Osteoblast (primary cell): ENCODE measurements at regions not wholly inside any gene's neighbourhood (a gene's known extent, or its start where the extent isn't known, plus 50 kb on each side); places are given as distances from the start of the nearest gene placed in this dataset.

ENCODE experiments used
- DNase-seq: peaks from one replicate; pipeline ENCODE4 v3.0.0; 2011; ENCODE audit warnings: low spot score, mixed read lengths; ENCODE audit not compliant: insufficient read length; ENCODE audit errors: missing footprints
- H2AFZ ChIP-seq: 2 replicates; pipeline ENCODE4 v1.6.0; 2011; ENCODE audit warnings: mild to moderate bottlenecking, low read length
- H3K27ac ChIP-seq: 2 replicates; pipeline ENCODE4 v1.5.1; 2011; ENCODE audit warnings: mild to moderate bottlenecking, low read depth, low read length, moderate library complexity
- H3K27me3 ChIP-seq: 2 replicates; pipeline ENCODE4 v1.6.0; 2012; ENCODE audit warnings: mild to moderate bottlenecking, control low read depth, inconsistent platforms, low read length, moderate library complexity; ENCODE audit not compliant: insufficient read depth
- H3K36me3 ChIP-seq: 2 replicates; pipeline ENCODE4 v1.5.1; 2011; ENCODE audit warnings: mild to moderate bottlenecking, low read length, control low read depth, moderate library complexity; ENCODE audit not compliant: insufficient read depth
- H3K4me1 ChIP-seq: 2 replicates; pipeline ENCODE4 v1.5.1; 2011; ENCODE audit warnings: mild to moderate bottlenecking, low read length, control low read depth, moderate library complexity; ENCODE audit not compliant: insufficient read depth
- H3K4me2 ChIP-seq: 2 replicates; pipeline ENCODE4 v1.6.0; 2011; ENCODE audit warnings: mild to moderate bottlenecking, low read length; ENCODE audit not compliant: insufficient read depth
- H3K4me3 ChIP-seq: fragments of 200-600 bp; sonication (generic); 3 replicates; pipeline ENCODE4 v1.5.1; 2012; ENCODE audit warnings: mild to moderate bottlenecking, low read length, inconsistent platforms; ENCODE audit not compliant: insufficient read depth
- H3K79me2 ChIP-seq: 2 replicates; pipeline ENCODE4 v1.6.0; 2012; ENCODE audit warnings: mild to moderate bottlenecking, low read length, control low read depth, inconsistent platforms; ENCODE audit not compliant: insufficient read depth
- H3K9me3 ChIP-seq: 2 replicates; pipeline ENCODE4 v1.5.1; 2011; ENCODE audit warnings: low read depth, low read length, control low read depth
- H4K20me1 ChIP-seq: 2 replicates; pipeline ENCODE4 v1.6.0; 2012; ENCODE audit warnings: mild to moderate bottlenecking, low read length, control low read depth; ENCODE audit not compliant: insufficient read depth
- TF ChIP-seq, protein P1 (sequence below): IDR thresholded peaks from 2 replicates; pipeline ENCODE4 v1.5.1; 2011; ENCODE audit warnings: mild to moderate bottlenecking, low read depth, low read length, moderate library complexity; ENCODE audit errors: extremely low read depth

DNA sequence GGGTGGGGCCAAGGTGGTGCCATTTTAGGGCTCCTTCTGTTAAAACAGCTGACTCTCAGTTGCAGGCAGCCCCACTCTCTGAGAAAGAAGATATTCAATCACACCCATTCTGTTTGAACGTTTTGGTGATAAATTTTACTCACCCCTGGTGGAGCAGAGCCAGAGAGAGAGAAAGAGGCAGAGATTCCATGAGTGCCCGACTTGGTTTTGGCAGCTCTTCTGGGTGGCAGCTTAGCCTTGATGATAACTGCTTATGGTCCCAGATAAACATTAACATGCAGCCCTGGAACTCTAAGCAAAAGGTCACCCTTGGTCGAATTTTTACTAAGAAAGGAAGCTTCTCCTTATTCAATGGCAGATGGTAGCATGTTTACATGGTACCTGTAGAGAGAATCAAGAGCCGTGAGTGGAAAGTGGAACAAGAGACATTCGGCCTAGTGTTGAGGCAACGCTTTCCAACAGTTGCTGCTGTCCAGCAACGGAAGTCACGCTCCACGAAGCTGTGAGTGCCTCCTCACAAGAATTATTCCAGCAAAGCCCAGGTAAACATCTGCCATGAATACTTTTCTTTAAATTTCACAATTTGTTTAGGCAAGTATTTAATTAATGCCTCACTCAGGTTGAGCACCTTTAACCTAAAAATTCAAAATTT is 530.6 kb upstream of the ROBO2 start:
- no peak overlapping the region for H2AFZ ChIP-seq
- TF ChIP-seq, protein P1, sequence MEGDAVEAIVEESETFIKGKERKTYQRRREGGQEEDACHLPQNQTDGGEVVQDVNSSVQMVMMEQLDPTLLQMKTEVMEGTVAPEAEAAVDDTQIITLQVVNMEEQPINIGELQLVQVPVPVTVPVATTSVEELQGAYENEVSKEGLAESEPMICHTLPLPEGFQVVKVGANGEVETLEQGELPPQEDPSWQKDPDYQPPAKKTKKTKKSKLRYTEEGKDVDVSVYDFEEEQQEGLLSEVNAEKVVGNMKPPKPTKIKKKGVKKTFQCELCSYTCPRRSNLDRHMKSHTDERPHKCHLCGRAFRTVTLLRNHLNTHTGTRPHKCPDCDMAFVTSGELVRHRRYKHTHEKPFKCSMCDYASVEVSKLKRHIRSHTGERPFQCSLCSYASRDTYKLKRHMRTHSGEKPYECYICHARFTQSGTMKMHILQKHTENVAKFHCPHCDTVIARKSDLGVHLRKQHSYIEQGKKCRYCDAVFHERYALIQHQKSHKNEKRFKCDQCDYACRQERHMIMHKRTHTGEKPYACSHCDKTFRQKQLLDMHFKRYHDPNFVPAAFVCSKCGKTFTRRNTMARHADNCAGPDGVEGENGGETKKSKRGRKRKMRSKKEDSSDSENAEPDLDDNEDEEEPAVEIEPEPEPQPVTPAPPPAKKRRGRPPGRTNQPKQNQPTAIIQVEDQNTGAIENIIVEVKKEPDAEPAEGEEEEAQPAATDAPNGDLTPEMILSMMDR = no peak
- no peak overlapping the region for H3K27ac ChIP-seq
- H3K4me3 ChIP-seq = no peak overlapping the region
- H3K4me1 ChIP-seq = no peaks in the 10 kb centered on the region
- H4K20me1 ChIP-seq = no peaks in the 10 kb centered on the region
- no peaks in the 10 kb centered on the region for H3K9me3 ChIP-seq
- no peaks in the 10 kb centered on the region for H3K36me3 ChIP-seq
- no peak for DNase-seq
- H3K27me3 ChIP-seq = no peaks in the 10 kb centered on the region
- H3K4me2 ChIP-seq = no peak overlapping the region
- H3K79me2 ChIP-seq = no peaks in the 10 kb centered on the region

GRCh38 chr3:76514836-76515235 is 525.1 kb upstream of the ROBO2 start:
- Histone ChIP-seq H3K9me3 (no peaks in the 10 kb centered on the region), H2AFZ (no peak overlapping the region), H4K20me1 (no peaks in the 10 kb centered on the region), H3K27ac (no peak overlapping the region), H3K79me2 (no peaks in the 10 kb centered on the region), H3K4me1 (no peaks in the 10 kb centered on the region), H3K4me3 (no peak overlapping the region), H3K27me3 (no peaks in the 10 kb centered on the region), H3K36me3 (no peaks in the 10 kb centered on the region), H3K4me2 (no peak overlapping the region)
- TF ChIP-seq, protein P1 = no peak
- no peak for DNase-seq

DNA sequence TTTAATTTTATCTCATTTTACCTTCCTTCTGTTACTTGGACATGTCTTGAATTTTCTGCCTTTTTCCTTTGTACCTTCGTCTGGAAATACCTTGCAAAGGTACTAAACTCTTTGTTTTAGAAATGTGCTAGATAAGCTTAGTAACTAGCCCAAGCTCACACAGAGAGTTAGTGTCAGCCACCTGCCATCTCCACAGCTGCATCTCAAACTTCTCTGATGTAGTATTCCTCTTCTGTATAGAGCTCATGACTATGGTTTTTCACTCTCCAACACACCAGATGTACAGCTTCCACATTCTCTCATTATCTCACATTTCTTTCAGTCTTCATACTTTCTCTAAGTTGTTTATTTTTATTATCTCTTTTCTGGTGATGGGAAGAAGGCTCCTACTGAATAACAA is 516.6 kb upstream of the ROBO2 start:
- Histone ChIP-seq H3K27ac (no peak overlapping the region), H3K4me1 (no peaks in the 10 kb centered on the region), H3K4me2 (no peak overlapping the region), H2AFZ (no peak overlapping the region), H3K36me3 (no peaks in the 10 kb centered on the region), H3K27me3 (no peaks in the 10 kb centered on the region), H3K9me3 (no peaks in the 10 kb centered on the region), H3K79me2 (no peaks in the 10 kb centered on the region), H4K20me1 (no peaks in the 10 kb centered on the region), H3K4me3 (no peak overlapping the region)
- TF ChIP-seq, protein P1 = no peak
- no peak for DNase-seq

- Histone ChIP-seq H3K4me3 (no peak overlapping the region), H3K9me3 (no peaks in the 10 kb centered on the region), H3K27ac (no peak overlapping the region), H2AFZ (no peak overlapping the region), H3K36me3 (no peaks in the 10 kb centered on the region), H3K79me2 (no peaks in the 10 kb centered on the region), H4K20me1 (no peaks in the 10 kb centered on the region), H3K27me3 (no peaks in the 10 kb centered on the region), H3K4me2 (no peak overlapping the region), H3K4me1 (no peaks in the 10 kb centered on the region)
- TF ChIP-seq, protein P1 = no peak
- no peak for DNase-seq
Observed at GRCh38 chr3:76525726-76526125, 514.2 kb upstream of the ROBO2 start.
